GM18508 (cell line): ENCODE measurements at regions not wholly inside any gene's neighbourhood (a gene's known extent, or its start where the extent isn't known, plus 50 kb on each side); places are given as distances from the start of the nearest gene placed in this dataset.
A peak's percentile ranks its signal among the peaks of the same experiment; 100 is the strongest.

Source experiments
- ATAC-seq: cut with Tn5 transposase; IDR thresholded peaks from one replicate; pipeline ENCODE4 v1.9.1; 2021; ENCODE audit warnings: moderate number of reproducible peaks; ENCODE audit not compliant: insufficient read depth, unreplicated experiment

- ATAC-seq: peak; percentile 50
These were observed 153.8 kb upstream of the HNRNPA3 start for GRCh38 chr2:177058747-177059146.

GRCh38 chr2:177059293-177059692 is 153.3 kb upstream of the HNRNPA3 start:
- ATAC-seq: no peak

DNA sequence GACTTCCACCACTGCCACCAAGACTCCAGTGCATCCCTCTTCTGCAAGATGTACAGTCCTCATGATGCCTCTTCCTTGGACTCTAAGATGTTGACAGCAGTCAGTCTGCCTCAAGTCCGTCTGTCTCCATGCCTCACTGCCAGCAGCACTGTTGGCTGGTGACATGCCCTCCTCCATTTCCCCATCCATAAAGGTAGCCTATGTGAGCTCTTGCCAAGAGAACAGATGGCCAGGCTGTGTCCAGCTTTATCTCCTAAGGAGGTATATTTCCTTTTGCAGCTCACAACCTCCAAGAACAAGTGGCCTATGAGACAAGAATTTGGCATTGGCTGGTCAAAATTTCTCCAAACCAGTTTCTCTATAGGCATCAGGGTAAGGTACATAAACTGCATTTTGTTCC is 149.3 kb upstream of the HNRNPA3 start:
- no peak for ATAC-seq

- ATAC-seq: no peak
These were observed 148.2 kb upstream of the HNRNPA3 start for GRCh38 chr2:177064422-177064821.

DNA sequence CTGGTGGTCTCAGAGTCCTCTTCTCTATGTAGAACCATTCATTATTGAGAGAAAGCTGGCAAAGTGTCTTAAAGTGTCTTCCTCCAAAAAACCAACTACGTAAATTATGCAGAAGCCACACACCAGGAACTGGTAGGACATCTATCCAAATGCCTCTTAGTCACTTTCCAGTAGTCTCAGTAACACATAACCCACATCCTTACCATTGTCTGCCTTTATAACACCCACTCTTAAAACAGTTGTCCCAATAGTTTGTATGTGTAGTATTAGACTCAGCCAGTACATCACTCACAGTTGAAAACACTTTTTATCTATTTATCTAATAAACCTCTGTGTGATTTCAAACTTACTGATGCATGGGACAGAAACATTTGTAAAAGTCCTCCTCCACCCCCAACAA is 143.6 kb upstream of the HNRNPA3 start:
- ATAC-seq: no peak

GRCh38 chr2:177072090-177072489 is 140.5 kb upstream of the HNRNPA3 start:
- no peak for ATAC-seq

- no peak for ATAC-seq
These were observed 139.0 kb upstream of the HNRNPA3 start for GRCh38 chr2:177073611-177074010.

- no peak for ATAC-seq
These were observed 138.4 kb upstream of the HNRNPA3 start for GRCh38 chr2:177074099-177074710.

DNA sequence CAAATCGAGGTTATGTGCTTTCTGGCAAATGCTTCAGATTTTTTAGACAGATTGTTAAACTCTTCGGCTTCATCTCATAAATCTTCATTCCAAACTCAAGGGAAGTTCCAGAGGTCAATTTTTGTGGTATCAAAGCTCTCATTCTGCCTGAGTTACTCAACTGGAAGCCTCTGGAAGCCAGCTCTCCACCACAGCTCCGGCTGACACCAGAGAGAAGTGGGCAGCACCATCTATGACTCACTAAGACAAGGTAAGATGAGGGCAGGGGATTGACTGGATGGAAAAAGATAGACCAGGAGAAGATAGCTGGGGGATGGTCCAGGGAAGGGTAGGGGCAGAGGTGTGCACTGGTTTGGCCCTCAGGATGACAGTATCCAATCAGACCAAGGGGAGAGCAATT is 137.3 kb upstream of the HNRNPA3 start:
- no peak for ATAC-seq

- ATAC-seq: no peak
These were observed 135.9 kb upstream of the HNRNPA3 start for GRCh38 chr2:177076636-177077179.

GRCh38 chr2:177077778-177078177 is 134.8 kb upstream of the HNRNPA3 start:
- ATAC-seq: no peak

- no peak for ATAC-seq
These were observed 134.2 kb upstream of the HNRNPA3 start for GRCh38 chr2:177078416-177078815.

DNA sequence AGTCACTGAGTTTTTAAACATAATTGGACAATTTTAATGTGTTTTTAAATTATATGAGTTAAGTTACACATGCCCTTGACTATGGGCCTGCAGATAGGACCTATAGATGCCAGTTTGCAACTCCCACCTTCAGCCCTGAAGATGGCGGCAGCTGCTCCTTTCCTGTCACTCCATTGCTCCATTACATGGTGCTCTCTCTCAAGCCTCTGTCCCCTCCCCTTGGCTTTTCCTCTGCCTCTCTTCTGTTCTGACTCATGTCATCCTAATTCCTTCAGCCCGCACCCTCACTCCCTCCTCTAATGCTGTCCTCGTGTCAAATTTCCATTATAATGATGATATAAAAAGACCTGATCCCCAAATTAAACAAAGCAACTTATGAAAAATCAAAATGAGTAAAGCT is 133.7 kb upstream of the HNRNPA3 start:
- no peak for ATAC-seq

- ATAC-seq: no peak
These were observed 131.8 kb upstream of the HNRNPA3 start for GRCh38 chr2:177080746-177081284.

DNA sequence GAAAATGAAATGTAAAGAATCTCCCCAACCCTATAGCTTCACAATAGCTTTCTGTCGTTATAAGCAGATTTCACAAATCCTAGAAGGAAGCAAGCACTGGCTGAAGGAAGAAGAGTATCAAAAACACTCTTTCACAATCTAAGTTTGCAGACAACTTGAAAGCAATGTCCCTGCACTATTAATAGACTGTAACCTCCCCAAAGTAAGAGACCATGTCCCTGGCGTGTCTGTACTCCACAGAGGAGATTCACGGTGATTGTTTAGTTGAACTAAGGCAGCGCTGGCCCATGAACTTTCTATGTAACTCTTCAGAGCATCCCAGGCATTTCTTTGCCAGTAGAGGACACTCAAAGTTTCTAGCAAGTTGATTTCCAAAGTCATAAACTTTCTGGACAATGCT is 128.0 kb upstream of the HNRNPA3 start:
- no peak for ATAC-seq

DNA sequence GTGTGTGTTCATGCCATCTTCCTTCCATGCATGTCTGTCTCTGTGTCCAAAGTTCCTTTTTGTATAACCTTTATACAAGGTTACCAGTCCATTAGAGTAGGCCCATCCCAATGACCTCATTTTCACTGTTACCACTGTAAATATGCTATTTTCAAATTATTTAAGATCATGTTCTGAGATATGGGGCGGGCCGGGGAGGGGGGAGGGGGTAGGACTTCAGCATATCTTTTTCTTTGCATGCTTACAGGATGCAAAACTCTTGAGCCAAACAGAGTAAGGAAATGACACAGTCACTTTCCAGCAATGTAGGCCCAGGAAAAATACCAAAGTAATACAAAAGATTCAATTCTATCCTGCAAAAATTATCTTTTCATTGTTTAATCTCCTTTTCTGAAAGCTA is 124.1 kb upstream of the HNRNPA3 start:
- no peak for ATAC-seq

GRCh38 chr2:177090967-177091366 is 121.6 kb upstream of the HNRNPA3 start:
- ATAC-seq: no peak

DNA sequence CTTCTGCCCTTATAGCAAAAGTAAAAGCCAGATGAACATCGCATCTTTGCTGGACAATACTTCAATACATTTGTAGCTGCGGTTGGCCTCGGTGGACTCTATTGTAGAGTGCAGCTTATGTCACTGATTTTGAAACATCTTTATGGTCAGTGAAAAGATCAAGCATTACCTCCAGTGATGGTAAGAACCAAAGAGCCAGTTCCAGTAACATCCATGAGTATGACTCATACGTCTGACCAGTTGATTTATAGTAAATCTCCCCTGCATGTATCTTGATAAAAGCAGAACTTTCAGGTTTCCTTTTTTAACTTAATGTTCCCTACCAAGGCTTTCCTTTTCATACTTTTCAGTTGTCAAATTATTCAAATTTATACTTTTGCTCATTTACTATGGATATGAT is 119.2 kb upstream of the HNRNPA3 start:
- ATAC-seq: no peak

GRCh38 chr2:177098001-177098613 is 114.5 kb upstream of the HNRNPA3 start:
- ATAC-seq: no peak

DNA sequence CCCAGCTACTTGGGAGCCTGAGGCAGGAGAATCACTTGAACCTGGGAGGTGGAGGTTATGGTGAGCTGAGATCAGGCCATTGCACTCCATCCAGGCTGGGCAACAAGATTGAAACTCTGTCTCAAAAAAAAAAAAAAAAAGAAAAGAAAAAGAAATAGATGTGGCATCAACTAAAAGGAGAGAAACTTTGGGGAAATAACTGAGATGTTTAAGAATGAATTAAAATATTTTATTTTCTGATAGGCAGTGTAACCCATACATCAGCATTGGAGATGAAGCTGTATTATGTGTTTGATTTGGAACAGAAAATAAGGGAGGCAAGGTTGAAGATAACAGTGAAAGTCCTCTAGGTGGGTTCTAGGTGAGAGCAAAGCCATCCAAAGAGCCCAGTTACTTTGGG is 110.7 kb upstream of the HNRNPA3 start:
- no peak for ATAC-seq

GRCh38 chr2:177106212-177106611 is 106.4 kb upstream of the HNRNPA3 start:
- ATAC-seq: no peak

- no peak for ATAC-seq
These were observed 103.7 kb upstream of the HNRNPA3 start for GRCh38 chr2:177108890-177109289.
